ENCODE measurements at regions not wholly inside any gene's neighbourhood (a gene's known extent, or its start where the extent isn't known, plus 50 kb on each side); places are given as distances from the start of the nearest gene placed in this dataset.

GRCh38 chr3:73707772-73708171 lies 83.0 kb upstream of the PDZRN3 start:
- POLR2A ChIA-PET = no interaction called here
- H3K27ac ChIP-seq (ENCODE audit: control insufficient read depth, insufficient read depth) = no peak overlapping the region
- H2AFZ ChIP-seq (ENCODE audit: control insufficient read depth, low read depth, low read length) = no peak overlapping the region
- no peaks in the 10 kb centered on the region for H3K27me3 ChIP-seq (replicated peaks in 1 of 2; ENCODE audit: control insufficient read depth in 2 of 2, insufficient read depth in 2 of 2, low read length in 1 of 2)
- 0% methylated on average over 2 of the region's 2 CpGs for WGBS (ENCODE audit: insufficient coverage, insufficient replicate concordance, low lambda C conversion rate, missing lambda C conversion rate)
- RAD21 ChIA-PET (ENCODE audit: unreplicated experiment) = no interaction called here
- H3K4me2 ChIP-seq (ENCODE audit: control insufficient read depth, insufficient read depth) = no peak overlapping the region
- intact Hi-C loops (cut with micrococcal nuclease; ENCODE audit: unreplicated experiment) = no loop called here
- no peak overlapping the region for H3K9ac ChIP-seq (ENCODE audit: control insufficient read depth, insufficient read depth, low read length)
- CTCF ChIA-PET = no interaction called here
- H3K9me3 ChIP-seq (replicated peaks; ENCODE audit: control insufficient read depth, insufficient read depth, low read length) = no peaks in the 10 kb centered on the region
- H3K79me2 ChIP-seq (ENCODE audit: control insufficient read depth, insufficient read depth, low read length) = no peaks in the 10 kb centered on the region
- SMC1A ChIA-PET (ENCODE audit: uncharacterized antibody, unreplicated experiment) = no interaction called here
- H3K36me3 ChIP-seq (ENCODE audit: control insufficient read depth in 2 of 2, insufficient read depth in 2 of 2, low read length in 1 of 2) = no peaks in the 10 kb centered on the region
- no peak overlapping the region for H3K4me3 ChIP-seq
- FAIRE-seq (no peak), DNase-seq (ENCODE audit: low read depth, low spot score) (no peak), ATAC-seq (no peak)
- no TSS peak for BruUV-seq (replicated peaks)
- no peaks in the 10 kb centered on the region for H4K20me1 ChIP-seq (ENCODE audit: control insufficient read depth, insufficient read depth)
- in situ Hi-C loops (cut with MboI) = no loop called here
- no peaks in the 10 kb centered on the region for H3K4me1 ChIP-seq (ENCODE audit: control insufficient read depth, insufficient read depth, low read length)
- TF ChIP-seq, protein P1, sequence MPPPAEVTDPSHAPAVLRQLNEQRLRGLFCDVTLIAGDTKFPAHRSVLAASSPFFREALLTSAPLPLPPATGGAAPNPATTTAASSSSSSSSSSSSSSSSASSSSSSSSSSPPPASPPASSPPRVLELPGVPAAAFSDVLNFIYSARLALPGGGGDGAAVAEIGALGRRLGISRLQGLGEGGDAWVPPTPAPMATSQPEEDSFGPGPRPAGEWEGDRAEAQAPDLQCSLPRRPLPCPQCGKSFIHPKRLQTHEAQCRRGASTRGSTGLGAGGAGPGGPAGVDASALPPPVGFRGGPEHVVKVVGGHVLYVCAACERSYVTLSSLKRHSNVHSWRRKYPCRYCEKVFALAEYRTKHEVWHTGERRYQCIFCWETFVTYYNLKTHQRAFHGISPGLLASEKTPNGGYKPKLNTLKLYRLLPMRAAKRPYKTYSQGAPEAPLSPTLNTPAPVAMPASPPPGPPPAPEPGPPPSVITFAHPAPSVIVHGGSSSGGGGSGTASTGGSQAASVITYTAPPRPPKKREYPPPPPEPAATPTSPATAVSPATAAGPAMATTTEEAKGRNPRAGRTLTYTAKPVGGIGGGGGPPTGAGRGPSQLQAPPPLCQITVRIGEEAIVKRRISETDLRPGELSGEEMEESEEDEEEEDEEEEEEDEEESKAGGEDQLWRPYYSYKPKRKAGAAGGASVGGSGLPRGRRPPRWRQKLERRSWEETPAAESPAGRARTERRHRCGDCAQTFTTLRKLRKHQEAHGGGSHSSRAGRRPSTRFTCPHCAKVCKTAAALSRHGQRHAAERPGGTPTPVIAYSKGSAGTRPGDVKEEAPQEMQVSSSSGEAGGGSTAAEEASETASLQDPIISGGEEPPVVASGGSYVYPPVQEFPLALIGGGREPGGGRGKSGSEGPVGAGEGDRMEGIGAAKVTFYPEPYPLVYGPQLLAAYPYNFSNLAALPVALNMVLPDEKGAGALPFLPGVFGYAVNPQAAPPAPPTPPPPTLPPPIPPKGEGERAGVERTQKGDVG (CRISPR knock-in tag; IDR thresholded peaks at IDR 0.05) = no peak
- TF ChIP-seq EZH2 (IDR thresholded peaks at IDR 0.05; ENCODE audit: borderline replicate concordance, control insufficient read depth, low read depth, low read length) (no peak), PKNOX1 (IDR thresholded peaks at IDR 0.05) (no peak), HSF1 (IDR thresholded peaks at IDR 0.05; ENCODE audit: low read depth, low read length) (no peak), EGR1 (IDR thresholded peaks at IDR 0.05; ENCODE audit: borderline replicate concordance in 1 of 2, low read depth in 2 of 2, low read length in 2 of 2) (no peak)
- TF ChIP-seq, protein P2, sequence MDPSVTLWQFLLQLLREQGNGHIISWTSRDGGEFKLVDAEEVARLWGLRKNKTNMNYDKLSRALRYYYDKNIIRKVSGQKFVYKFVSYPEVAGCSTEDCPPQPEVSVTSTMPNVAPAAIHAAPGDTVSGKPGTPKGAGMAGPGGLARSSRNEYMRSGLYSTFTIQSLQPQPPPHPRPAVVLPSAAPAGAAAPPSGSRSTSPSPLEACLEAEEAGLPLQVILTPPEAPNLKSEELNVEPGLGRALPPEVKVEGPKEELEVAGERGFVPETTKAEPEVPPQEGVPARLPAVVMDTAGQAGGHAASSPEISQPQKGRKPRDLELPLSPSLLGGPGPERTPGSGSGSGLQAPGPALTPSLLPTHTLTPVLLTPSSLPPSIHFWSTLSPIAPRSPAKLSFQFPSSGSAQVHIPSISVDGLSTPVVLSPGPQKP (IDR thresholded peaks at IDR 0.05; ENCODE audit: low read depth, low read length) = no peak

All from GM12878 (cell line).